Sigmoid colon (tissue), 4 donors: ENCODE measurements at regions not wholly inside any gene's neighbourhood (a gene's known extent, or its start where the extent isn't known, plus 50 kb on each side); places are given as distances from the start of the nearest gene placed in this dataset.

ENCODE experiments used
- EP300 ChIP-seq, 4 donors: sonication (generic); formaldehyde crosslinking; IDR thresholded peaks; one replicate each; pipeline ENCODE4 v1.6.1; 2017; ENCODE audit warnings: antibody characterized with exemption in 4 of 4
- POLR2A ChIP-seq, 2 donors: fragments of 450-650 bp; IDR thresholded peaks; one replicate each; pipeline ENCODE4 v1.6.1; 2016; ENCODE audit warnings: antibody characterized with exemption in 2 of 2, mild to moderate bottlenecking in 2 of 2, moderate library complexity in 2 of 2
- POLR2AphosphoS5 ChIP-seq, 4 donors: sonication (generic); formaldehyde crosslinking; IDR thresholded peaks; one replicate each; pipeline ENCODE4 v1.6.1; 2017; ENCODE audit warnings: antibody characterized with exemption in 4 of 4
- TF ChIP-seq, protein P1 (sequence below), 4 experiments: fragments of 450-650 bp in 3 of 4; fragments of 200-600 bp in 1 of 4; IDR thresholded peaks; one replicate each; pipeline ENCODE4 v1.5.1; 2016 to 2019; ENCODE audit warnings: antibody characterized with exemption in 4 of 4, mild to moderate bottlenecking in 3 of 4, moderate library complexity in 2 of 4

DNA sequence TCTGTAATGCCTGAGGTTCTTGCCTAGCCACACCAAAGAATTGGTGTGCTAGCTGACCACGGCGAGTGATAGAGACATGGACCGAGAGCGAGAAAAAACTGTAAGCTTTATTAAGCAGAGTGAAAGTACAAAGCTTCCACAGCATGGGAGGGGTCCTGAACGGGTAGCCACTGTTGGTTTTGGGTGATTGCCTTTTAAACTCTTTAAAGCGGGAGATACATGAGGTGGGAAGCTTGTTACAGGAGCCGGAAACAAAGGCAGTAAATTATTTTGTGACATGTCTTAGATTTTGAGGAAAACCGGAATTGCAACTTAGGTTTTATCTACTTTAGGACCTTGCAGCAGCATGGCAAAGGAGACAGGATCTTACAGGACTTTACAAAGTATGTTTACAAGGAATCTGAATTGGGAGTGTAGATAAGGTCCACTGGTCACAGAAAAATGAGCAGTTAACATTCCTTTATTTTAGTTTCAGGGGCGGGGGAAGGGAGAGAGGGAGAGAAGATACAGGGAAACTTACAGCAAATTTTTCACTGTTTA is 252.7 kb upstream of the MBL2 start:
- TF ChIP-seq, protein P1, sequence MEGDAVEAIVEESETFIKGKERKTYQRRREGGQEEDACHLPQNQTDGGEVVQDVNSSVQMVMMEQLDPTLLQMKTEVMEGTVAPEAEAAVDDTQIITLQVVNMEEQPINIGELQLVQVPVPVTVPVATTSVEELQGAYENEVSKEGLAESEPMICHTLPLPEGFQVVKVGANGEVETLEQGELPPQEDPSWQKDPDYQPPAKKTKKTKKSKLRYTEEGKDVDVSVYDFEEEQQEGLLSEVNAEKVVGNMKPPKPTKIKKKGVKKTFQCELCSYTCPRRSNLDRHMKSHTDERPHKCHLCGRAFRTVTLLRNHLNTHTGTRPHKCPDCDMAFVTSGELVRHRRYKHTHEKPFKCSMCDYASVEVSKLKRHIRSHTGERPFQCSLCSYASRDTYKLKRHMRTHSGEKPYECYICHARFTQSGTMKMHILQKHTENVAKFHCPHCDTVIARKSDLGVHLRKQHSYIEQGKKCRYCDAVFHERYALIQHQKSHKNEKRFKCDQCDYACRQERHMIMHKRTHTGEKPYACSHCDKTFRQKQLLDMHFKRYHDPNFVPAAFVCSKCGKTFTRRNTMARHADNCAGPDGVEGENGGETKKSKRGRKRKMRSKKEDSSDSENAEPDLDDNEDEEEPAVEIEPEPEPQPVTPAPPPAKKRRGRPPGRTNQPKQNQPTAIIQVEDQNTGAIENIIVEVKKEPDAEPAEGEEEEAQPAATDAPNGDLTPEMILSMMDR (IDR thresholded peaks at IDR 0.05) = no peak
- no peak for TF ChIP-seq POLR2AphosphoS5 (IDR thresholded peaks at IDR 0.05)
- no peak for TF ChIP-seq POLR2A (IDR thresholded peaks at IDR 0.05)
- TF ChIP-seq EP300 (IDR thresholded peaks at IDR 0.05) = no peak
